Urothelium cell line (cell line): ENCODE measurements at regions not wholly inside any gene's neighbourhood (a gene's known extent, or its start where the extent isn't known, plus 50 kb on each side); places are given as distances from the start of the nearest gene placed in this dataset.
A peak's percentile ranks its signal among the peaks of the same experiment; 100 is the strongest.
"Not testable (repeated sequence)": the region's sequence is repeated elsewhere in the genome, so short reads cannot be mapped to it uniquely, and the experiment has no call there.

Experiments used
- DNase-seq: peaks from one replicate; pipeline ENCODE4 v3.0.0; 2011; ENCODE audit warnings: low spot score, mixed read lengths
- FAIRE-seq: peaks from 2 replicates; lab custom pipeline; 2011; peaks lifted over from hg19 to GRCh38; lab: Jason Lieb, UNC

- DNase-seq: no peak
- FAIRE-seq: no peak
Observed at GRCh38 chr20:17837179-17837578, 131.4 kb downstream of the SNX5 start.

GRCh38 chr20:17836303-17836861, 132.2 kb downstream of the SNX5 start:
- no peak for DNase-seq
- FAIRE-seq: no peak

- no peak for FAIRE-seq
- DNase-seq: no peak
Observed at GRCh38 chr20:17835934-17836300, 132.7 kb downstream of the SNX5 start.

- peak; percentile 72 for FAIRE-seq
- peak; percentile 81 for DNase-seq
Observed at GRCh38 chr20:17835240-17835933, 133.2 kb downstream of the SNX5 start.

- FAIRE-seq (no peak), DNase-seq (no peak)
Observed at GRCh38 chr20:17834804-17835203, 133.8 kb downstream of the SNX5 start.

- no peak for FAIRE-seq
- no peak for DNase-seq
Observed at GRCh38 chr20:17833036-17833674, 133.4 kb downstream of the BANF2 start.

DNA sequence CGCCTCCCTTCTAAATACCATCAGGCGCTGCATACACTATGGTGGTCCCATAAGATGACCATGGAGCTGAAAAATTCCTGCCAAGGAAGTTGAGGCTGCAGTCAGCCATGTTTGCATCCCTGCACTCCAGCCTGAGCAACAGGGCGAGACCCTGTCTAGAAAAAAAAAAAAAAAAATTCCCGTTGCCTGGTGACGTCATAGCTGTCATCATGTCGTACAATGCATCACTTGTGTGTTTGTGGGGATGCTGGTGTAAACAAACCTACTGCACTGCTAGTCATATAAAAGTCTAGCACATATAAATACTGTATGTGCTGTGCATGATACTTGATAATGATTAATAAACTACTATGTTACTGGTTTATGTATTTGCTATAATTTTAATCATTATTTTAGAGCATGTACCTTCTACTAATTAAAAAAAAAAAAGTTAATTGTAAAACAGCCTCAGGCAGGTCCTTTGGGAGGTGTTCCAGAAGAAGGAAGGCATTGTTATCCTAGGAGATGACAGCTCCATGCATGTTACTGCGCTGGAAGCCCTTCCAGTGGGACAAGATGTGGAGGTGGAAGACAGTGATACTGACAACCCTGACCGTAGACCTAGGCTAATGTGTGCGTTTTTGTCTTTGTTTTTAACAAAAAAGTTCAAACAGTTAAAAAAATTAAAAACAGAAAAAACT, 132.6 kb downstream of the BANF2 start:
- FAIRE-seq: no peak
- DNase-seq: no peak

GRCh38 chr20:17828598-17829144, 128.9 kb downstream of the BANF2 start:
- DNase-seq (no peak), FAIRE-seq (no peak)

- FAIRE-seq (no peak), DNase-seq (no peak)
Observed at GRCh38 chr20:17827759-17828559, 128.2 kb downstream of the BANF2 start.

GRCh38 chr20:17827079-17827478, 127.3 kb downstream of the BANF2 start:
- no peak for FAIRE-seq

DNA sequence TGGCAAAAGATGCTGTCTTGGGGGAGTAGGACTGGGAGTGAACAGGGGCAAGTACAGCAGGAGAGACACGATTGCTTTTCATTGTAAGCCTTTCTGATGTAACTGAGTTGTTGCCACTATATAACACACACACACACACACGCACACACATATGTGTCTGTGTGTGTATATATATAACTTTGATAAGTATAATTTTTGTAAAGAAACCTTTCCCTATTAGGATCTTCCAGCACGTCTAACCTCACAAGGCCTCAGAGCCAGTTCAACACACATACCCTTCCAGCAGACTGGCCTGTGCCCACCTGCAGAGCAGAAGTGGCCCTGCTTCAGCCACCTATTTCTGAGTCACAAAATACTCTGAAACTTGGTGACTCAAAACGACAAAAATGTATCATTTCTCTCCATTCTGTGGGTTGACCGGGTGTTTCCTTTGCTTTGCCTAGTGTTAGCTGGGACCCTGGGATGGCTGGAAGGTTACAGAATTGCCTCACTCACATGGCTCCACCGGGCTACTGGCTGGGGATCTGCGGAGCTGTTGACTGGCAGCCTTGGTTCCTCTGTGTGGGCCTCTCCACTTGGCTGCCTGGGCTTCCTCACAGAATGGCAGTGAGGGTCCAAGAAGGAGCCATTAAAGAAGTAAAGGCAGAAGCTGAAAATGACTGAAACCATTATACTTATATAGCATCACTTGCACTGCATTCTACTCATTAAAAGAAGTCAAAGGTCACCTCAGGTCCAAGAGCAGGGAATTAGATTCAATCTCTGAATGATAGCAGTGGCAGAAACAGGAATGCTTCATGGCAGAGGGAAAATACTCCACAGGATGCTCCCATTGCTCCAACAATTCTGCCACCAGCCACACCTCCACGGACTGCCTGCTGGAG, 126.4 kb downstream of the BANF2 start:
- FAIRE-seq: no peak

More at GRCh38 chr20:17827079-17827478, 127.3 kb downstream of the BANF2 start:
- DNase-seq: no peak

GRCh38 chr20:17825252-17825959, 125.6 kb downstream of the BANF2 start:
- FAIRE-seq (no peak), DNase-seq (no peak)

More for the DNA sequence above, 126.4 kb downstream of the BANF2 start:
- no peak for DNase-seq

GRCh38 chr20:17824676-17825251, 125.0 kb downstream of the BANF2 start:
- FAIRE-seq (no peak), DNase-seq (no peak)

DNA sequence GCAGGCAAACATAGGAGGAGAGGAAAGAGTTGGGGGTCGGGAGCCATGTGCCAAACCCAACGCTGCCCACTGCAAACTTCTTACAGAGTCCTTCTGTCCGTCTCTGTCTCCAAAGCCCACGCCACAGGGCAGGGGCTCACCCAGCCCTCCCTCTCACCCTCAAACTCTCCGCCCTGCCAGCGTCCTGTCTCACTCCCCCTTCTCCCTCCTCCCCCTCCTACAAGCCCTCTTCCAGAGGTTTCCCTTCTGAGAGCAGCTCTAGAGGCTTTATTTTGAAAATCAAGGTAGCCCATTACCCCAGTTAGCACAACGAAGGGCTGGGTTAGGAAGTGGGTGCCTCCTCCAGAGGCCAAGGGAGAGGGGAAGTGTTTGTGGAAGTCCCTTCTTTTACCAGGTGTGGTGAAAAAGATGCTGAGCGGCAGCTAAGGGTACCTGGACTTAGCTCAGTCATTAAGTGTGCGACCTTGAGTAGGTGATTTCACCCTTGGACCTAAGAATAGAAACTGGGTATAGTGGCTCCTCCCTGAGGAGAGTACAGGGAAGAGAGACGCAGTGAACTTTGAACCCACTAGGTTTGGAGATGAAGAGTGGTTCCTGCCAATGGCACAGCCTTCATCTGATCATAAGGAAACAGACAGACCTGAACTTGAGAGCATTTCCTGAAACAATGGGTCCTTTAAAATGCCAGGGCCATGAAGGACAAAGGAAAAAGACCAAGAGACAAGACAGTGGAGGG, 123.8 kb downstream of the BANF2 start:
- DNase-seq (no peak), FAIRE-seq (no peak)

GRCh38 chr20:17822540-17823408, 123.0 kb downstream of the BANF2 start:
- FAIRE-seq: no peak
- DNase-seq: no peak

DNA sequence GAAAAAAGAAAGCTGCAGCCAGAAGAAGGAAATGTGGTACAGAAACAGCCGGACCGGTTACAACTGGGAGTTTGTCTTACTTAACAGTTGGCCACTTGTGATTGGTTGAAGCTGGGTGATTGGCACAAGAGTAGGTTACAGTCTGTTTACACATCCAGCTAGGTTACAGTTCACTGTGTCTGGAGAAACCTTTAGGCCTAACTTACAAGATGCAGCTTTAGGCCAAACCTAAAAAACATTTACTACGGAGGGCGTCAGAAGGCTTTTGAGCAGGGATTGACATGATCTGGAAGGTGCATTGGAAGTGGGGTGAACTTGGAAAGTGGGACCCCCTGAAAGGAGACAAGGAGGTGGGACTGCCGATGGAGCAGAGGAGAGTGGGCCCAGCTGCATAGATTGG, 122.3 kb downstream of the BANF2 start:
- no peak for DNase-seq
- no peak for FAIRE-seq

DNA sequence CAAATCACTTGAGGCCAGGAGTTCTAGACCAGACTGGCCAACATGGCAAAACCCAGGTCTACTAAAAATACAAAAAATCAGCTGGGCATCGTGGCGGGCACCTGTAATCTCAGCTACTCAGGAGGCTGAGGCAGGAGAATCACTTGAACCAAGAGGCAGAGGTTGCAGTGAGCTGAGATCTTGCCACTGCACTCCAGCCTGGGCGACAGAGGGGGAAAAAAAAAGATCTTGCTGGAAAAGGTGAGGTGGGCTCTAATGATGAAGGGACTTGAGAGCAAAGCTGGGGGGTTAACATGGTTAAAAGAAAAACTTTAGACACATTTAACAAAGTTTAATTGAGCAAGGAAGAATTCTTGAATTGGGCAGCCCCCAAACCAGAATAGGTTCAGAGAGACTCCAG, 121.8 kb downstream of the BANF2 start:
- FAIRE-seq, DNase-seq: not testable (repeated sequence)
